BJ (cell line): ENCODE measurements at regions not wholly inside any gene's neighbourhood (a gene's known extent, or its start where the extent isn't known, plus 50 kb on each side); places are given as distances from the start of the nearest gene placed in this dataset.

Experiments used
- CTCF ChIA-PET: fragments of 350-600 bp; formaldehyde crosslinking; extraction: SDS; loops from one replicate; lab custom pipeline; 2021; ENCODE audit warnings: antibody characterized with exemption, inconsistent platforms; lab: Yijun Ruan, JAX
- POLR2A ChIA-PET: fragments of 300-600 bp; sonication (Branson Sonifier 250); formaldehyde crosslinking; extraction: SDS; loops from one replicate; lab custom pipeline; 2021; ENCODE audit warnings: antibody characterized with exemption; lab: Charles Lee
- DNase-seq: peaks from one replicate; pipeline ENCODE4 v3.0.0-alpha.2; 2011; ENCODE audit warnings: low read depth
- H3K27me3 ChIP-seq: 2 replicates; pipeline ENCODE4 v1.6.0; 2011; ENCODE audit warnings: low read length; ENCODE audit not compliant: control insufficient read depth, insufficient read depth
- H3K36me3 ChIP-seq: 2 replicates; pipeline ENCODE4 v1.5.1; 2011; ENCODE audit warnings: low read length; ENCODE audit not compliant: control insufficient read depth, insufficient read depth
- H3K4me3 ChIP-seq: 2 replicates; pipeline ENCODE4 v1.5.1; 2011; ENCODE audit warnings: low read depth, mild to moderate bottlenecking, control low read depth, low read length
- TF ChIP-seq, protein P1 (sequence below): IDR thresholded peaks from 2 replicates; pipeline ENCODE4 v1.5.1; 2011; ENCODE audit warnings: low read depth, mild to moderate bottlenecking, control low read depth, inconsistent platforms, low read length, moderate library complexity; ENCODE audit not compliant: insufficient read depth

DNA sequence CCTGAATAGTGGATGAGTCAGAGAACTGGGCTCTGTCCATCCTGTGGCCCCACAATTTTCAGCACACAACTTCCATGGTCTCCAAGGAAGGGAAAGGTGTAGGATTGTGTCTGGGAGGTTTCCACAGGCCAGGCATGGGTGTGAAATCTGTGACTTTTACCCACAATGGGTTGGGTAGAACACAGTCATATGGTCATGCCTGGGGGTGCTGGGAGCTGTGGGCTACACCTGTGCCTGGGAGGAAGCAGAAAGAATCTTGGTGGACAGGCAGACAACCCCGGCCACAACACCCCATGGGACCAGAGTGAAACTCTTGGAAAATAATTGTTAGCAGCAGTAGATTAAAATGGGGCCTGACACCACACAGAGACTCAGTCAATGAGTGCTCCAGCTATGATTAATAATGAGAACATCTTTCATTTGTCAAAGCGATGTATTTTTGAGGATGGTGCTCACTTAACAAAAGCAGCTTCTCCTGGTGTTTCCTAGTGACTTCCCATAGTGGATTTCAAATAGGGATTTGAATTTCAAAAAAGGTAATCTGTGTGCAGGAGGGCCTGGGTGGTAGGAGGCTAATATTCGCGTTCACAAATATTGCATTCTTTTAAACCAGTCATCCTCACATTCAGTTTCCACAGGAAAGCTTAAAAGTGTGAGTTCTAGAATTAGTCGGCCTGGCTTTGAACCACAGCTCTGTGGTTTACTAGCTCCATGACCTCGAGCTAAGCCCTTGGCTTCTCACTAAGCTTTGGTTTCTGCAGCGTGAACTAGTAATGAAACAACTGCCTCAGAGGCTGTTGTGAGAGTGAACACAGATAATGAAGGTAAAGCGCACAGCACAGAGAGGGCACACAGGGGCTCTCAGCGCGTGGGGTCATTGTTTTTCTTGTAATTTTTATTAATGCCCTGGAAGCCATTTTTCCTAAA lies 89.3 kb upstream of the UQCRFS1 start:
- TF ChIP-seq, protein P1, sequence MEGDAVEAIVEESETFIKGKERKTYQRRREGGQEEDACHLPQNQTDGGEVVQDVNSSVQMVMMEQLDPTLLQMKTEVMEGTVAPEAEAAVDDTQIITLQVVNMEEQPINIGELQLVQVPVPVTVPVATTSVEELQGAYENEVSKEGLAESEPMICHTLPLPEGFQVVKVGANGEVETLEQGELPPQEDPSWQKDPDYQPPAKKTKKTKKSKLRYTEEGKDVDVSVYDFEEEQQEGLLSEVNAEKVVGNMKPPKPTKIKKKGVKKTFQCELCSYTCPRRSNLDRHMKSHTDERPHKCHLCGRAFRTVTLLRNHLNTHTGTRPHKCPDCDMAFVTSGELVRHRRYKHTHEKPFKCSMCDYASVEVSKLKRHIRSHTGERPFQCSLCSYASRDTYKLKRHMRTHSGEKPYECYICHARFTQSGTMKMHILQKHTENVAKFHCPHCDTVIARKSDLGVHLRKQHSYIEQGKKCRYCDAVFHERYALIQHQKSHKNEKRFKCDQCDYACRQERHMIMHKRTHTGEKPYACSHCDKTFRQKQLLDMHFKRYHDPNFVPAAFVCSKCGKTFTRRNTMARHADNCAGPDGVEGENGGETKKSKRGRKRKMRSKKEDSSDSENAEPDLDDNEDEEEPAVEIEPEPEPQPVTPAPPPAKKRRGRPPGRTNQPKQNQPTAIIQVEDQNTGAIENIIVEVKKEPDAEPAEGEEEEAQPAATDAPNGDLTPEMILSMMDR = no peak
- H3K4me3 ChIP-seq = no peak overlapping the region
- no peaks in the 10 kb centered on the region for H3K36me3 ChIP-seq
- ChIA-PET CTCF (no interaction called here), POLR2A (no interaction called here)
- H3K27me3 ChIP-seq = no peaks in the 10 kb centered on the region
- DNase-seq = no peak

GRCh38 chr19:29303069-29303718 lies 90.2 kb upstream of the UQCRFS1 start:
- no peaks in the 10 kb centered on the region for H3K27me3 ChIP-seq
- H3K36me3 ChIP-seq = no peaks in the 10 kb centered on the region
- CTCF ChIA-PET = no interaction called here
- POLR2A ChIA-PET = no interaction called here
- TF ChIP-seq, protein P1 = no peak
- no peak for DNase-seq
- H3K4me3 ChIP-seq = no peak overlapping the region

- CTCF ChIA-PET = no interaction called here
- H3K36me3 ChIP-seq = no peaks in the 10 kb centered on the region
- no peaks in the 10 kb centered on the region for H3K27me3 ChIP-seq
- POLR2A ChIA-PET = no interaction called here
- no peak overlapping the region for H3K4me3 ChIP-seq
- DNase-seq = no peak
- TF ChIP-seq, protein P1 = no peak
These were observed 90.8 kb upstream of the UQCRFS1 start for GRCh38 chr19:29303719-29304090.

DNA sequence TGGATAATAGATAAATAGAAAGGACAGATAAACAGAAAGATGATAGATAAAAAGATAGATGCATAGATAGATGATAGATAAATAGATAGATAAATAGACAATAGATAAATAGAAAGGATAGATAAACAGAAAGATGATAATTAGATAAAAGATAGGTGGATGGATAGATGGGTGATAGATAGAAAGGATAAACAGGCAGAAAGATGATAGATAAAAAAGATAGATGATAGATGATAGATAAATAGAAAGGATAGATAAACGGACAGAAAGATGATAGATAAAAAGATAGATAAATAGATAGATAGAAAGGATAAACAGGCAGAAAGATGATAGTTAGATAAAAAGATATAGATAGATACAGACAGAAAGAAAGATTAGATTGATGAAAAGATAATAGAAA lies 92.3 kb upstream of the UQCRFS1 start:
- CTCF ChIA-PET = no interaction called here
- Histone ChIP-seq H3K36me3 (no peaks in the 10 kb centered on the region), H3K4me3 (no peak overlapping the region), H3K27me3 (no peaks in the 10 kb centered on the region)
- DNase-seq = no peak
- POLR2A ChIA-PET = no interaction called here
- TF ChIP-seq, protein P1 = no peak

- Histone ChIP-seq H3K36me3 (no peaks in the 10 kb centered on the region), H3K27me3 (no peaks in the 10 kb centered on the region), H3K4me3 (no peak overlapping the region)
- ChIA-PET POLR2A (no interaction called here), CTCF (interaction anchor here (0.7 kb wide), 1 partner anchor 47 kb away, joined by 4 read pairs; no protein-coding TSS in a partner anchor)
- DNase-seq = no peak
- TF ChIP-seq, protein P1 = no peak
These were observed 96.1 kb upstream of the UQCRFS1 start for GRCh38 chr19:29308977-29309590.
